CD14-positive monocyte (primary cell): ENCODE measurements at regions not wholly inside any gene's neighbourhood (a gene's known extent, or its start where the extent isn't known, plus 50 kb on each side); places are given as distances from the start of the nearest gene placed in this dataset.

Source experiments
- DNase-seq, 3 donors: peaks; one replicate each; pipeline ENCODE4 v3.0.0-alpha.2; 2011 to 2022
- H2AFZ ChIP-seq: 2 replicates; pipeline ENCODE4 v1.6.0; 2012; ENCODE audit warnings: mild to moderate bottlenecking, low read depth, low read length, inconsistent platforms; ENCODE audit not compliant: insufficient read depth, poor library complexity, severe bottlenecking
- H3K27ac ChIP-seq, 2 donors: 1 replicate in 1 of 2; 2 replicates in 1 of 2; pipeline ENCODE4 v1.5.1; 2012 to 2013; ENCODE audit warnings: low read length in 2 of 2, control low read depth in 1 of 2, inconsistent platforms in 1 of 2, low read depth in 1 of 2, mild to moderate bottlenecking in 1 of 2
- H3K27me3 ChIP-seq, 2 donors: one replicate each; pipeline versions ENCODE4 v1.6.0 to v1.6.1; 2011 to 2013; ENCODE audit warnings: low read length in 2 of 2; ENCODE audit not compliant: control insufficient read depth in 2 of 2, insufficient read depth in 2 of 2
- H3K36me3 ChIP-seq, 2 donors: replicated peaks in 1 of 2; 1 replicate in 1 of 2; 2 replicates in 1 of 2; pipeline versions ENCODE4 v1.5.1 to v1.6.1; 2012 to 2013; ENCODE audit warnings: low read length in 2 of 2, control low read depth in 1 of 2, inconsistent platforms in 1 of 2, mild to moderate bottlenecking in 1 of 2; ENCODE audit not compliant: insufficient read depth in 2 of 2, control insufficient read depth in 1 of 2
- H3K4me1 ChIP-seq, 2 donors: 1 replicate in 1 of 2; 2 replicates in 1 of 2; pipeline versions ENCODE4 v1.5.1 to v1.6.1; 2012 to 2013; ENCODE audit warnings: low read length in 2 of 2, control low read depth in 1 of 2, inconsistent platforms in 1 of 2, mild to moderate bottlenecking in 1 of 2, moderate library complexity in 1 of 2; ENCODE audit not compliant: insufficient read depth in 2 of 2, control insufficient read depth in 1 of 2
- H3K4me2 ChIP-seq: replicated peaks from 2 replicates; pipeline ENCODE3; 2012; ENCODE audit warnings: low read length, moderate library complexity, mild to moderate bottlenecking; ENCODE audit not compliant: poor library complexity, severe bottlenecking; ENCODE audit errors: extremely low read depth
- H3K4me3 ChIP-seq, 3 experiments: fragments of 200-600 bp in 1 of 3; sonication (generic) in 1 of 3; replicated peaks in 1 of 3; 1 replicate in 2 of 3; 2 replicates in 1 of 3; pipeline ENCODE4 v1.5.1; 2011 to 2013; ENCODE audit warnings: low read length in 3 of 3, mild to moderate bottlenecking in 3 of 3, control low read depth in 2 of 3, low read depth in 2 of 3, inconsistent platforms in 1 of 3, moderate library complexity in 1 of 3
- H3K79me2 ChIP-seq: 2 replicates; pipeline ENCODE4 v1.6.0; 2012; ENCODE audit warnings: mild to moderate bottlenecking, control low read depth, inconsistent platforms, low read length, moderate library complexity; ENCODE audit not compliant: insufficient read depth
- H3K9ac ChIP-seq: 2 replicates; pipeline ENCODE4 v1.6.0; 2017; ENCODE audit warnings: low read length, mild to moderate bottlenecking; ENCODE audit not compliant: insufficient read depth, poor library complexity, severe bottlenecking
- H3K9me3 ChIP-seq, 2 donors: replicated peaks in 1 of 2; 1 replicate in 1 of 2; 2 replicates in 1 of 2; pipeline versions ENCODE4 v1.5.1 to v1.6.1; 2012 to 2013; ENCODE audit warnings: low read length in 2 of 2, control low read depth in 1 of 2; ENCODE audit not compliant: control insufficient read depth in 1 of 2, insufficient read depth in 1 of 2
- H4K20me1 ChIP-seq: 2 replicates; pipeline ENCODE4 v1.6.0; 2012; ENCODE audit warnings: mild to moderate bottlenecking, low read length, control low read depth, moderate library complexity; ENCODE audit not compliant: insufficient read depth
- H3K27ac Mint-ChIP-seq, 7 donors: one replicate each; pipeline ENCODE4 v1.8.0; 2020; ENCODE audit warnings: mild to moderate bottlenecking in 7 of 7, mixed read lengths in 7 of 7, moderate library complexity in 6 of 7, inconsistent platforms in 2 of 7
- H3K27me3 Mint-ChIP-seq, 3 donors: one replicate each; pipeline ENCODE4 v1.8.0; 2021 to 2022; ENCODE audit warnings: low read depth in 3 of 3, mild to moderate bottlenecking in 3 of 3, mixed read lengths in 3 of 3, moderate library complexity in 3 of 3, inconsistent platforms in 1 of 3
- H3K36me3 Mint-ChIP-seq, 2 donors: one replicate each; pipeline ENCODE4 v1.8.0; 2020; ENCODE audit warnings: mixed read lengths in 2 of 2, inconsistent platforms in 1 of 2, mild to moderate bottlenecking in 1 of 2
- H3K4me1 Mint-ChIP-seq: one replicate; pipeline ENCODE4 v1.8.0; 2020; ENCODE audit warnings: mild to moderate bottlenecking, mixed read lengths
- H3K4me3 Mint-ChIP-seq, 2 donors: one replicate each; pipeline ENCODE4 v1.8.0; 2020; ENCODE audit warnings: mild to moderate bottlenecking in 2 of 2, mixed read lengths in 2 of 2, moderate library complexity in 1 of 2
- H3K9me3 Mint-ChIP-seq, 7 donors: one replicate each; pipeline ENCODE4 v1.8.0; 2020 to 2022; ENCODE audit warnings: mixed read lengths in 7 of 7, mild to moderate bottlenecking in 6 of 7, moderate library complexity in 6 of 7, inconsistent platforms in 2 of 7
- CTCF ChIP-seq: fragments of 200-600 bp; IDR thresholded peaks from one replicate; pipeline ENCODE4 v1.8.0; 2022; ENCODE audit warnings: antibody characterized with exemption, mild to moderate bottlenecking
- WGBS: methylation state at CpG from one replicate; pipeline ENCODE4 v1.1.5; 2013; ENCODE audit warnings: missing lambda C conversion rate; ENCODE audit not compliant: insufficient coverage; 5-methylcytosine and 5-hydroxymethylcytosine counted together
- intact Hi-C, 2 donors: fragments of 100-400 bp; cut with micrococcal nuclease; formaldehyde crosslinking; loops; one replicate each; pipeline versions ENCODE4 v1.15.0 to v1.15.1; 2023

- H3K27me3 Mint-ChIP-seq = no peaks in the 10 kb centered on the region
- Histone ChIP-seq H3K4me1 (no peaks in the 10 kb centered on the region), H4K20me1 (no peaks in the 10 kb centered on the region), H3K27ac (no peak overlapping the region), H3K4me3 (no peak overlapping the region), H3K4me2 (no peak overlapping the region), H3K9me3 (no peaks in the 10 kb centered on the region), H3K27me3 (no peaks in the 10 kb centered on the region), H3K9ac (no peak overlapping the region), H3K36me3 (no peaks in the 10 kb centered on the region), H2AFZ (no peak overlapping the region), H3K79me2 (no peaks in the 10 kb centered on the region)
- H3K4me3 Mint-ChIP-seq = no peak overlapping the region
- no peak for TF ChIP-seq CTCF
- 88% methylated on average over 5 of the region's 9 CpGs for WGBS
- intact Hi-C loops = no loop called here
- peaks cover 0 to 3% (median 0%) of the 10 kb centered on the region in 7 donors for H3K9me3 Mint-ChIP-seq
- peak overlapping the region in 1 of 7 donors; percentile 21 for H3K27ac Mint-ChIP-seq
- DNase-seq = no peak
- no peaks in the 10 kb centered on the region for H3K36me3 Mint-ChIP-seq
- H3K4me1 Mint-ChIP-seq = peaks cover 5% of the 10 kb centered on the region
These were observed 87.4 kb upstream of the GLS start for GRCh38 chr2:190792956-190793888.

- peaks cover 0 to 3% (median 0%) of the 10 kb centered on the region in 7 donors for H3K9me3 Mint-ChIP-seq
- Histone ChIP-seq H2AFZ (no peak overlapping the region), H3K4me3 (no peak overlapping the region), H3K9ac (no peak overlapping the region), H3K79me2 (no peaks in the 10 kb centered on the region), H3K9me3 (no peaks in the 10 kb centered on the region), H3K36me3 (no peaks in the 10 kb centered on the region), H3K4me1 (no peaks in the 10 kb centered on the region), H3K27ac (no peak overlapping the region), H3K4me2 (no peak overlapping the region), H4K20me1 (no peaks in the 10 kb centered on the region), H3K27me3 (no peaks in the 10 kb centered on the region)
- 100% methylated on average over 1 of the region's 6 CpGs for WGBS
- TF ChIP-seq CTCF = no peak
- DNase-seq = peak in 1 of 3 donors; percentile 7
- H3K36me3 Mint-ChIP-seq = no peaks in the 10 kb centered on the region
- H3K4me3 Mint-ChIP-seq = no peak overlapping the region
- intact Hi-C loops = no loop called here
- peaks cover 5% of the 10 kb centered on the region for H3K4me1 Mint-ChIP-seq
- peaks cover 0 to 2% (median 0%) of the 10 kb centered on the region in 3 donors for H3K27me3 Mint-ChIP-seq
- no peak overlapping the region for H3K27ac Mint-ChIP-seq
These were observed 86.2 kb upstream of the GLS start for GRCh38 chr2:190794377-190794776.
